GM12874 (cell line): ENCODE measurements at regions not wholly inside any gene's neighbourhood (a gene's known extent, or its start where the extent isn't known, plus 50 kb on each side); places are given as distances from the start of the nearest gene placed in this dataset.

ENCODE experiments used
- TF ChIP-seq, protein P1 (sequence below): IDR thresholded peaks from 2 replicates; pipeline ENCODE4 v1.5.1; 2011; ENCODE audit warnings: low read depth, mild to moderate bottlenecking, control low read depth, low read length, moderate library complexity; ENCODE audit not compliant: insufficient read depth

DNA sequence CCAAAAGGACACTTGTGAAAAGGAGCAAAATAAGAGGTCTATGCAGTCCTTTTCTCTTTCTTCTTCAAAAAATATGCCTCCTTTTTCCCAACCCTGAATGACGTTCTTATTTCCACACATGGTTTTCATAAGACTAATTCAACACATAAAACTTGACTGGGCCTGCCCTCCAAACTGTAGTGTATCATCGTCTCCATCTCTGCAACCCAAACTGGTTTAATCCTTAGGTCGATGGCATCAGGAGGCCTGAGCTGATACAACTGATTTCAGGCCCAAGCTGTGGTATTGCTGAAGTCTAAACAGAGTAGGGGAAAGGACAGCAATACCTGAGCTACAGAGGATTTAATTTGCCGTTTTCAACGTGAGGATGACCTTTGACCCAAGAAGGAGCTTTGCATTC lies 130.0 kb upstream of the MTNR1B start:
- TF ChIP-seq, protein P1, sequence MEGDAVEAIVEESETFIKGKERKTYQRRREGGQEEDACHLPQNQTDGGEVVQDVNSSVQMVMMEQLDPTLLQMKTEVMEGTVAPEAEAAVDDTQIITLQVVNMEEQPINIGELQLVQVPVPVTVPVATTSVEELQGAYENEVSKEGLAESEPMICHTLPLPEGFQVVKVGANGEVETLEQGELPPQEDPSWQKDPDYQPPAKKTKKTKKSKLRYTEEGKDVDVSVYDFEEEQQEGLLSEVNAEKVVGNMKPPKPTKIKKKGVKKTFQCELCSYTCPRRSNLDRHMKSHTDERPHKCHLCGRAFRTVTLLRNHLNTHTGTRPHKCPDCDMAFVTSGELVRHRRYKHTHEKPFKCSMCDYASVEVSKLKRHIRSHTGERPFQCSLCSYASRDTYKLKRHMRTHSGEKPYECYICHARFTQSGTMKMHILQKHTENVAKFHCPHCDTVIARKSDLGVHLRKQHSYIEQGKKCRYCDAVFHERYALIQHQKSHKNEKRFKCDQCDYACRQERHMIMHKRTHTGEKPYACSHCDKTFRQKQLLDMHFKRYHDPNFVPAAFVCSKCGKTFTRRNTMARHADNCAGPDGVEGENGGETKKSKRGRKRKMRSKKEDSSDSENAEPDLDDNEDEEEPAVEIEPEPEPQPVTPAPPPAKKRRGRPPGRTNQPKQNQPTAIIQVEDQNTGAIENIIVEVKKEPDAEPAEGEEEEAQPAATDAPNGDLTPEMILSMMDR, result no peak

DNA sequence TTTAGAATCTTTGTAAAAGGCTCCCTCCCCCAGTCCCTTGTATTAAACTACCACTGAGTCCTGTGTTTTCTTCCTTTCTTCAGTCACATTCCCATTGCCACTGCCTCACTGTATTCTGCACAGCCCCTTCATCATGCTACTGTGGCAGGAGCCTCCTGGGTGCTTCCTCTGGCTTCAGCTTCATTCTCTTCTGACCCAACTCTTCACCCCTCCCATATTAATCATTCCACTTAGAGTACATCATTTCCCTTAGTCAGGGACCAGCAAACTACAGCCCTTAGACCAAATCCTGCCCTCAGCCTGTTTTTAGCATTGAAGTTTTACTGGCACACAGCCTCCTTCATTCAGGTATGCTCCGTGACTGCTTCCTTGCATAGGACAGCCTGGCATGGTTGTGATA lies 127.7 kb upstream of the MTNR1B start:
- TF ChIP-seq, protein P1, result no peak

DNA sequence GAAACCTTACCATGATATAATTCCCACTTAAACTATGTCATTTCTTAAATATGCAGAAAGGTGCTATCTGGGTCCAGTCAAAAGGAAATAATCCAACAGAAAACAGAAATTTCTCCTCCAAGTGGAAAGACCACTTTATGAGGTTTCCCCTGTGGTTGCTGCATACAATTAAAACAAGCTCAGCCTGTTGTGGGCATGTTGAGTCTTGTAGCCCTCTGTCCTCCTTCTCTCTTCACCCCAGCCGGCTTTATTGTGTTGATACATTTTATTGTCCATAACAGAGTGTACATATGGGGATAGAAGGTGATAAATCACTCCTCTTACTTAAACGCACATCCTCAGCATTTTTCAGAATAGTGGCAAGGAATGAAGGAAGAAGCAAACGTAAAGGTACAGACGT lies 126.0 kb upstream of the MTNR1B start:
- TF ChIP-seq, protein P1, result no peak

DNA sequence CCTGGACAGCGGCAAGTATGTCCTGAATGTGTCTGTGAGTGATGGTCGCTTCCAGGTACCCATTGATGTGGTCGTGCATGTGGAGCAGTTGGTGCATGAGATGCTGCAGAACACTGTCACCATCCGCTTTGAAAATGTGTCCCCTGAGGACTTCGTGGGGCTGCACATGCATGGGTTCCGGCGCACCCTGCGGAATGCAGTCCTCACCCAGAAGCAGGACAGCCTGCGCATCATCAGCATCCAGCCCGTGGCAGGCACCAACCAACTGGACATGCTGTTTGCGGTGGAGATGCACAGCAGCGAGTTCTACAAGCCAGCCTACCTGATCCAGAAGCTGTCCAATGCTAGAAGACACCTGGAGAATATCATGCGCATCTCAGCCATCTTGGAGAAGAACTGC lies 125.3 kb upstream of the MTNR1B start:
- TF ChIP-seq, protein P1, result no peak

DNA sequence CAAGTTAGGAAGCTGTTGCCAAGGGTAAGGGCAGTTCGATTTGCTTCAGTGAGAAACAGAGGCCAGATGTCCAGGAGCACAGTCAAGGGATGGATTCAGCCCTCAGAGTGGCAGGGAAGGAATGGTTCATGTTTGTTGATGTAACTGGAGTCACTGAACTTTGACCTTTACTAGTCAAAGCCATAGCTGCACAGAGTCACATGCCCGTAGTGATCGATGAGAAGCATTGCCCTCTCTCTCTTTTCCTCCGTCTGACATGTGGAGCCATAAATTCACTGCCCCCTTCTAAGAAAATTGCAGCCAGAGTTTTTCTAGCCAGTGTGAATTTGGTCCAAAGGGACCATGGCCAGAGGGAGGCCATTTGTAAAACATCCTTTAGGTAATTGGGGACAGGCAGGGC lies 124.1 kb upstream of the MTNR1B start:
- TF ChIP-seq, protein P1, result no peak

DNA sequence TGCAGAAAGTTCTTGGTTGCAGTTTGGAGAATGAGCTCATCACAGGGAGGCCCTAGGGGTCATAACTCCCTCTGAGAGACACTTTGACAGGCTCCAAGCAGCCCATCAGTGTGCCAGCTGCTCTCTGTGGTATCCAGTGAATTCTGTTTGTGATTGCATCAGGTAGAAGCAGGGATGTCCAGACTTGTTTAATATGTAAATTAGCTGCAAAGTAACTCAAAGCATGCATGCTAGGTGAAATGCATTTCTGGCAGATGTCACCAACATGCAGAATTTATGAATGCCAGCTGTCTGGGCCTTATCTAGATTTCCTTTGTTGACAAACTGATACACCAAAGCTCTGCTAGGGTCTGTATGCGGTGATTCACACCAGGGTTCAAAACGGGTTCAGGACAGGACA lies 123.6 kb upstream of the MTNR1B start:
- TF ChIP-seq, protein P1, result no peak

DNA sequence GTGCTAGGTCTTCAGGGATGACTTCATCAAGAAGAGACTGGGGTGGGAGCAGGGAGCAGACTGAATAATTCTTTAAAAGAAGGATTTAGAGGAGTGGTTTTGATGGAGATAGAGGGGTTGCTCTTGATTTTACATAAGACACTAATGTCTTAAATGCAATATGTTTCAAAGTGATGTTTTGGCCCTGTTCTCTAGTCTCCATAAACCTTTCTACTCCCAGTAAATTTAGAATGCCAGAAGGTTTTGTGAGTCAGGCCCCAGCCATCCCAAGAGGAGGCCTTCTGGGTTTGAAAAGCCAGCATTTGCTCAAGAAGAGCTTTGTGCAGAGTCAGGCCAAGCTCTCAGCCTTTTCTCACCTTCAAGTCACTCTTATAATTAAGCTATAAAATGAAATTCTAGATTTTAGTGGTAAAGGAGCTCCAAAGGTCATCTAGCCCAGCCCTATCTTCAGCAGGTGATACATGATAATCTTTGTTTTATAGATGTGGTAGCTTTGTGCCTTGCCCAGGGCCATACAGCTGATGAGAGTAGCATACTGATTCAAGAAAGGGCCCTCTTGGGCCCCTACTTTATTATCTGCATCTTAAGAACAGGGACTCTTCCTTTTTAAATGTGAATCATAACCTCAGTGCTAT lies 122.8 kb upstream of the MTNR1B start:
- TF ChIP-seq, protein P1, result no peak

DNA sequence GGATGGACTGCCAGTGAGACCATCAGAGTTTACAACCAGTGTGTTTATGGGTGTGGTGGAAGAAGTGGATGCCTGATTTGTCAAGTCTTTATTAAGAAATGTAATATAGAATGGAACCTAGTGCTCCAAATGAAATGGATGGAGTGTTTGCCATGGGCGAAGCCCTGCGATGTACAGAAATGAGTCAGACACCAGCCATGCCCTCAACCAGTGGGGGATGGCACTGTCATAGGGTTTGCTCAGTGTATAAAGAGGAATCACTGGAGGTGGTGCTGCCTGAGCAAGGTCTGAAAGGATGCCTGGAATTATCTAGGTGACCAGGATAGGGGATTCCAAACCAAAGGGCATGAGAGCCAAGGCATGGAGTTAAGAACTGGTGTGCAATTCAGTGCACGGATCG lies 120.9 kb upstream of the MTNR1B start:
- TF ChIP-seq, protein P1, result no peak
